Naive thymus-derived CD4-positive, alpha-beta T cell (primary cell): ENCODE measurements at regions not wholly inside any gene's neighbourhood (a gene's known extent, or its start where the extent isn't known, plus 50 kb on each side); places are given as distances from the start of the nearest gene placed in this dataset.
A peak's percentile ranks its signal among the peaks of the same experiment; 100 is the strongest.

Experiments
- ATAC-seq: fragments of 150-1000 bp; cut with Tn5 transposase; 2 replicates; pipeline ENCODE4 v1.10.0; 2021; ENCODE audit warnings: mild to moderate bottlenecking, moderate library complexity
- CTCF ChIA-PET: fragments of 350-600 bp; sonication (Branson Sonifier 250); formaldehyde crosslinking; loops from one replicate; lab custom pipeline; 2021; ENCODE audit warnings: antibody characterized with exemption; lab: Charles Lee
- POLR2A ChIA-PET: fragments of 350-600 bp; sonication (Branson Sonifier 250); formaldehyde crosslinking; loops from one replicate; lab custom pipeline; 2021; ENCODE audit warnings: antibody characterized with exemption, inconsistent platforms; lab: Charles Lee
- DNase-seq, 9 donors: peaks; one replicate each; pipeline versions ENCODE4 v3.0.0 to v3.0.0-alpha.2; 2020 to 2022; ENCODE audit warnings: mixed read lengths in 1 of 9
- H3K27ac ChIP-seq: one replicate; pipeline ENCODE4 v1.7.0; 2013; ENCODE audit warnings: mild to moderate bottlenecking, low read depth, low read length, moderate library complexity
- H3K27me3 ChIP-seq, 2 donors: one replicate each; pipeline ENCODE4 v1.7.0; 2013; ENCODE audit warnings: low read length in 2 of 2, mild to moderate bottlenecking in 2 of 2, moderate library complexity in 2 of 2; ENCODE audit not compliant: control insufficient read depth in 2 of 2, insufficient read depth in 2 of 2
- H3K36me3 ChIP-seq, 3 experiments: 1 replicate in 2 of 3; 2 replicates in 1 of 3; pipeline ENCODE4 v1.7.0; 2013; ENCODE audit warnings: low read length in 3 of 3, mild to moderate bottlenecking in 3 of 3, moderate library complexity in 1 of 3; ENCODE audit not compliant: insufficient read depth in 3 of 3, control insufficient read depth in 2 of 3
- H3K4me1 ChIP-seq, 2 donors: one replicate each; pipeline ENCODE4 v1.7.0; 2013; ENCODE audit warnings: low read length in 2 of 2, mild to moderate bottlenecking in 2 of 2, moderate library complexity in 1 of 2; ENCODE audit not compliant: control insufficient read depth in 2 of 2, insufficient read depth in 2 of 2
- H3K4me3 ChIP-seq: 2 replicates; pipeline ENCODE4 v1.7.0; 2013; ENCODE audit warnings: mild to moderate bottlenecking, low read length
- H3K9me3 ChIP-seq, 3 experiments: 1 replicate in 2 of 3; 2 replicates in 1 of 3; pipeline ENCODE4 v1.7.0; 2013; ENCODE audit warnings: low read length in 3 of 3; ENCODE audit not compliant: control insufficient read depth in 2 of 3
- H3K27ac Mint-ChIP-seq, 9 donors: one replicate each; pipeline ENCODE4 v1.8.0; 2020 to 2022; ENCODE audit warnings: mixed read lengths in 9 of 9, mild to moderate bottlenecking in 8 of 9, moderate library complexity in 5 of 9, inconsistent platforms in 2 of 9
- H3K27me3 Mint-ChIP-seq, 5 donors: one replicate each; pipeline ENCODE4 v1.8.0; 2021 to 2022; ENCODE audit warnings: mixed read lengths in 5 of 5, mild to moderate bottlenecking in 1 of 5
- H3K36me3 Mint-ChIP-seq, 5 donors: one replicate each; pipeline ENCODE4 v1.8.0; 2020 to 2022; ENCODE audit warnings: mixed read lengths in 5 of 5, mild to moderate bottlenecking in 3 of 5, inconsistent platforms in 1 of 5
- H3K4me1 Mint-ChIP-seq, 7 donors: one replicate each; pipeline ENCODE4 v1.8.0; 2020 to 2022; ENCODE audit warnings: mixed read lengths in 7 of 7, mild to moderate bottlenecking in 3 of 7, inconsistent platforms in 1 of 7
- H3K4me3 Mint-ChIP-seq, 10 donors: one replicate each; pipeline ENCODE4 v1.8.0; 2020 to 2022; ENCODE audit warnings: mild to moderate bottlenecking in 10 of 10, mixed read lengths in 10 of 10, moderate library complexity in 6 of 10, inconsistent platforms in 2 of 10
- H3K9me3 Mint-ChIP-seq, 11 donors: one replicate each; pipeline ENCODE4 v1.8.0; 2020 to 2022; ENCODE audit warnings: mixed read lengths in 11 of 11, mild to moderate bottlenecking in 4 of 11, inconsistent platforms in 1 of 11, moderate library complexity in 1 of 11
- intact Hi-C, 2 donors: fragments of 100-400 bp; cut with micrococcal nuclease; formaldehyde crosslinking; loops; one replicate each; pipeline ENCODE4 v1.15.1; 2023

DNA sequence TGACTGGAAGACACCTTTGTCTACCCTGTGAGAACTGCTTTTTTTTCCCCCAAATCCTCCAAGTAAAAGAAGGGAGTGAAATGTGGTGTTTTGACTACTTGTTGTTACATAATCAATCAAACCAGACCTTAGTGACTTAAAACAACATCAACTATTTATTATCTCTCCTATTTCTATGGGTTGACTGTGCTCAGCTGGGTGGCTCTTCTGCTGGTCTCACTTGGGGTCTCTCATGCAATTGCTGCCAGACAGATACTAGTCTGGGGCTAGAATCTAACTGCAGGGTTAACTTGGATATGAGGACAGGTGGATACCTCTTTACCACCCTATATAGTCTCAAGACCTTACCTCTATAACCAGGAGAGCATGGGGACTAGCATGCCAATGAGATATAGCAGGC, 141.3 kb downstream of the SALL1 start:
- Histone ChIP-seq H3K36me3 (no peaks in the 10 kb centered on the region), H3K4me3 (no peak overlapping the region), H3K27ac (no peak overlapping the region), H3K4me1 (no peaks in the 10 kb centered on the region), H3K9me3 (peaks cover 0 to 10% (median 0%) of the 10 kb centered on the region in 3 experiments), H3K27me3 (no peaks in the 10 kb centered on the region)
- peaks cover 0 to 9% (median 0%) of the 10 kb centered on the region in 5 donors for H3K36me3 Mint-ChIP-seq
- ATAC-seq (no peak), DNase-seq (no peak)
- POLR2A ChIA-PET = no interaction called here
- intact Hi-C loops = no loop called here
- CTCF ChIA-PET = no interaction called here
- no peak overlapping the region for H3K27ac Mint-ChIP-seq
- peaks cover 4 to 28% (median 8%) of the 10 kb centered on the region in 11 donors for H3K9me3 Mint-ChIP-seq
- H3K4me3 Mint-ChIP-seq = no peak overlapping the region
- no peaks in the 10 kb centered on the region for H3K4me1 Mint-ChIP-seq
- H3K27me3 Mint-ChIP-seq = peaks cover 0 to 41% (median 21%) of the 10 kb centered on the region in 5 donors

DNA sequence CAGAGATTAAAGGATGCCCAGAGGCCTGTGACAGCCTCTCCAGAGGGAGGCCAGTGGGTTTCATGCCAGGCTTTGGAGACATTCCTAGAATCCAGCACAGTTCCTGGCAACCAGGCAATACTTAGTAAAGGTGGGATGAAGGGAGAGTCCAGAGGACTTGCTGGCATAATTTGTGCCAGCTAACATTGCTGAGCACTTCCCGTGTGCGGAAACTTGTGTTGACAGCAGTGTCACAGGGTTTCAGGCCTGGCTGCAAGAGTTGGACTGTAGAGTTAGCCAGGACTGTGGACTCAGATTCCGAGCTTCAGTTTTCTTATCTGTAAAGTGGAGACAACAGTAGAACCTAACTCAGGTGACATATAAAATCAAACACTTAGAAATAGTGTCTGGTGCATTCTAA, 141.7 kb downstream of the SALL1 start:
- H3K9me3 ChIP-seq = peaks cover 0 to 10% (median 0%) of the 10 kb centered on the region in 3 experiments
- Mint-ChIP-seq H3K4me1 (peaks cover 0 to 2% (median 0%) of the 10 kb centered on the region in 7 donors), H3K4me3 (no peak overlapping the region), H3K9me3 (peaks cover 5 to 28% (median 9%) of the 10 kb centered on the region in 11 donors), H3K27ac (no peak overlapping the region), H3K27me3 (peaks cover 0 to 46% (median 21%) of the 10 kb centered on the region in 5 donors), H3K36me3 (peaks cover 0 to 9% (median 0%) of the 10 kb centered on the region in 5 donors)
- no peak overlapping the region for H3K27ac ChIP-seq
- no peaks in the 10 kb centered on the region for H3K36me3 ChIP-seq
- no peak overlapping the region for H3K4me3 ChIP-seq
- ATAC-seq (no peak), DNase-seq (no peak)
- ChIA-PET CTCF (no interaction called here), POLR2A (no interaction called here)
- H3K27me3 ChIP-seq = no peaks in the 10 kb centered on the region
- intact Hi-C loops = no loop called here
- no peaks in the 10 kb centered on the region for H3K4me1 ChIP-seq

DNA sequence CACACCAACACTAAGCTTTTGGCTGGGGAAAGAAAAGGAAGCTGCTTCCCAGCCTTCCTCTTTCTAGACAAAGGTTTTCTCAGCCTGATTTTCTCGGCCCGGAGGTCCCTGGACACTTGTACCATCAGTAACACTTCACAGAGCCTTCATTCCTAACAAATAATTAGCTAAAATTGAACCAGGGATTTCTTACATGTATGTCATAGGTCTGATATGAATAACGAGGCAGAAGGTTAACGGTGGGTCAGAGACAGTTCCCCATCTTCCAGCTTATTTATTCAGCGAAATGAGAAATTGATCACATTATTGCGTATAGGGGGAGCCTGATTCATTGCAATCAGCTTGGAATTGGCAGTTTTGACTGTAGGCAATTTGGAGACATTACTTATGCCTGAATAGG, 142.5 kb downstream of the SALL1 start:
- intact Hi-C loops = no loop called here
- Histone ChIP-seq H3K4me1 (no peaks in the 10 kb centered on the region), H3K27me3 (no peaks in the 10 kb centered on the region), H3K36me3 (no peaks in the 10 kb centered on the region), H3K4me3 (no peak overlapping the region), H3K9me3 (peaks cover 0 to 10% (median 0%) of the 10 kb centered on the region in 3 experiments), H3K27ac (no peak overlapping the region)
- peaks cover 0 to 2% (median 0%) of the 10 kb centered on the region in 7 donors for H3K4me1 Mint-ChIP-seq
- H3K27ac Mint-ChIP-seq = no peak overlapping the region
- ChIA-PET POLR2A (no interaction called here), CTCF (no interaction called here)
- H3K9me3 Mint-ChIP-seq = peaks cover 5 to 28% (median 9%) of the 10 kb centered on the region in 11 donors
- no peak overlapping the region for H3K4me3 Mint-ChIP-seq
- peaks cover 0 to 48% (median 21%) of the 10 kb centered on the region in 5 donors for H3K27me3 Mint-ChIP-seq
- peaks cover 0 to 9% (median 0%) of the 10 kb centered on the region in 5 donors for H3K36me3 Mint-ChIP-seq
- DNase-seq = no peak
- no peak for ATAC-seq

DNA sequence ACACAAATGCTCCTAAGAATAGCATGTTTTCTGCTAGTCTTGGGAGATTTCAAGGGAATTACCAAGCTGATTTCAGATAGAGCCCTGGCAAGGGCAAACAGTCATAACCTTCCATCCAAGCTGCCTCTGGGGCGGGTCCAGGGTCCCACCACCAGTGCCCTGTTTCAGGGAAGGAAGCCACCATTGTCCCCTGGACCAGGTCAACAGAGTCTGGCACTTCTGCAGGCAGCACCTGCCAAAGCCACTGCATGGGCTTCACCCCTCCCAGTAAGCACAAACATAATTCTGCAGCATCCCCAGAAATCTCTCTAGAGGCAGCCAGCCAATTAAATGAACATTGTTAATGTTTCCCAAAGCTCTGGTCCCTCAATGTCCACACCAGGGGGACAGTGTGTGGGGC, 143.0 kb downstream of the SALL1 start:
- POLR2A ChIA-PET = no interaction called here
- no peak overlapping the region for H3K4me3 ChIP-seq
- Mint-ChIP-seq H3K4me3 (no peak overlapping the region), H3K4me1 (peaks cover 0 to 2% (median 0%) of the 10 kb centered on the region in 7 donors), H3K36me3 (peaks cover 0 to 9% (median 0%) of the 10 kb centered on the region in 5 donors), H3K27me3 (peaks cover 0 to 52% (median 21%) of the 10 kb centered on the region in 5 donors), H3K27ac (no peak overlapping the region), H3K9me3 (peaks cover 5 to 28% (median 9%) of the 10 kb centered on the region in 11 donors)
- no peaks in the 10 kb centered on the region for H3K36me3 ChIP-seq
- peaks cover 0 to 10% (median 0%) of the 10 kb centered on the region in 3 experiments for H3K9me3 ChIP-seq
- H3K27me3 ChIP-seq = no peaks in the 10 kb centered on the region
- no peaks in the 10 kb centered on the region for H3K4me1 ChIP-seq
- intact Hi-C loops = no loop called here
- CTCF ChIA-PET = no interaction called here
- no peak overlapping the region for H3K27ac ChIP-seq
- ATAC-seq = no peak
- DNase-seq = no peak

DNA sequence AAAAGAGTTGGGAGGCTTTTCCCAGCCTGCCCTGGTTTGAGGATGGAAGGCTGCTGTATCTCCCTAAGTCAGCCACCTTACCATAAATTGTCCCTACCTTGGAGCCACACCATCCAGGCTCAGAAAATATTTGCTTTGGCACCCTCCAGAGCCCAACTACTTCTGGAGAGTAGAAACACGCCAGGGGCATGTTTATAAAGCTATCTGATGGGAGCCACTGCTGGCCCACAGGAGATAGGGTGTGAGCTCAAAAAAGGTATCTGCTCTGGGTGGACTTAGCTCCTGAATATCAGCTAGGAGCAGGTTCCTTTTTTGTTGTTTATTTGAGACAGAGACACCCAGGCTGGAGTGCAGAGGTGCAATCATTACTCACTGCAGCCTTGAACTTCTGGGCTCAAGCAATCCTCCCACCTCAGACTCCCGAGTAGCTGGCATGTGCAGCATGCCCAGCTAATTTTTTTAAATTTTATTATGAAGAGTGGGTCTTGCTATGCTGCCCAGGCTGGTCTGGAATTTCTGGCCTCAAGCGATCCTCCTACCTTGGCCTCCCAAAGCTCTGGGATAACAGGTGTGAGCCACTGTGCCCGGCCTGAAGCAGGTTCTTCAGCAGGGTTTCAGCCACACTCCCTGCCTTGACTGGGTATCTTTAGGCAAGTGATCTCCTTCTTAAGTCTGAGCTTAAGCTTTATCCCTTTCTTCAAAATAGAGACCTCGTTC, 147.1 kb downstream of the SALL1 start:
- H3K9me3 ChIP-seq = no peaks in the 10 kb centered on the region
- H3K27ac ChIP-seq = no peak overlapping the region
- Mint-ChIP-seq H3K27me3 (peaks cover 0 to 72% (median 46%) of the 10 kb centered on the region in 5 donors), H3K36me3 (peaks cover 0 to 5% (median 0%) of the 10 kb centered on the region in 5 donors), H3K9me3 (peaks cover 0 to 18% (median 6%) of the 10 kb centered on the region in 11 donors), H3K27ac (no peak overlapping the region), H3K4me3 (no peak overlapping the region), H3K4me1 (peaks cover 0 to 4% (median 0%) of the 10 kb centered on the region in 7 donors)
- no peaks in the 10 kb centered on the region for H3K27me3 ChIP-seq
- no peak overlapping the region for H3K4me3 ChIP-seq
- DNase-seq (no peak), ATAC-seq (no peak)
- no peaks in the 10 kb centered on the region for H3K4me1 ChIP-seq
- intact Hi-C loops = no loop called here
- CTCF ChIA-PET = interaction anchor here (0.6 kb wide), 1 partner anchor 33 kb away, joined by 3 read pairs; no protein-coding TSS in a partner anchor
- no peaks in the 10 kb centered on the region for H3K36me3 ChIP-seq
- POLR2A ChIA-PET = no interaction called here

DNA sequence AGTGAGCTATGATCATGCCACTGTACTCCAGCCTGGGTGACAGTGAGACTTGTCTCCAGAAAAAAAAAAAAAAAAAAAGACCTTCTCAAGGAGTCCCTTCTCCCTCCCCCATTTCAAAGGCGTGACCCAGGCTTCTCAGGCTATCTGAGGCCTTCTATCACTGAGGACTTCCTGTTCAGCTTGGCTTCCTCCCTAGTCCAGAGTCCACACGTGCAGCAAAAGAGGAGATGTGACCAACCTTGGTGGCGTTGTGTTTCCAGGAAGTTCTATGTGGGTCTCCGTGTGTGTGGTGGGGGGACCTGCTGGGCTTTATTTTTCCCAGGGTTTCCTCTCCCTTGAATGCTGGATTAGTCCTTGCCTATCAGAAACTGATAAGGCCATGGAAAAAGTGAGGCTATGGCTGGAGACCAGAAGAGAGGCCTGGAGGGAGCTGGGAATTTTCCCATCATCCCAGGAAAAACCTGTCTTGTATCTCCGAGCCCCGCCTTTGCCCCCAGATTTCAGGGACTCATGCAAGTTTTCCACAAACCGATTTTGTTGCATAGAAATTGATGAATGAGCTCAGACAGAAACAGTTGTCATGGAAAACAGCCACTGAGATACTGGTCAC, 148.1 kb downstream of the SALL1 start:
- intact Hi-C loops = no loop called here
- H3K9me3 Mint-ChIP-seq = peaks cover 0 to 18% (median 5%) of the 10 kb centered on the region in 11 donors

More for the DNA sequence above, 148.1 kb downstream of the SALL1 start:
- ATAC-seq (peak; percentile 37), DNase-seq (no peak)
- H3K27ac ChIP-seq = no peak overlapping the region
- H3K4me3 Mint-ChIP-seq = no peak overlapping the region
- no peaks in the 10 kb centered on the region for H3K27me3 ChIP-seq
- H3K9me3 ChIP-seq = no peaks in the 10 kb centered on the region
- H3K4me1 ChIP-seq = no peaks in the 10 kb centered on the region
- ChIA-PET CTCF (no interaction called here), POLR2A (no interaction called here)
- H3K36me3 Mint-ChIP-seq = peaks cover 0 to 5% (median 0%) of the 10 kb centered on the region in 5 donors
- H3K27me3 Mint-ChIP-seq = peaks cover 0 to 67% (median 40%) of the 10 kb centered on the region in 5 donors
- H3K36me3 ChIP-seq = no peaks in the 10 kb centered on the region
- no peak overlapping the region for H3K4me3 ChIP-seq
- H3K27ac Mint-ChIP-seq = no peak overlapping the region
- peaks cover 0 to 4% (median 0%) of the 10 kb centered on the region in 7 donors for H3K4me1 Mint-ChIP-seq
